ENCODE measurements at regions not wholly inside any gene's neighbourhood (a gene's known extent, or its start where the extent isn't known, plus 50 kb on each side); places are given as distances from the start of the nearest gene placed in this dataset.

- DNase-seq: no peak
These were observed 1046.6 kb downstream of the TBC1D22A start for GRCh38 chr22:47808886-47809620.

- no peak for DNase-seq
These were observed 1045.8 kb downstream of the TBC1D22A start for GRCh38 chr22:47808236-47808635.

DNA sequence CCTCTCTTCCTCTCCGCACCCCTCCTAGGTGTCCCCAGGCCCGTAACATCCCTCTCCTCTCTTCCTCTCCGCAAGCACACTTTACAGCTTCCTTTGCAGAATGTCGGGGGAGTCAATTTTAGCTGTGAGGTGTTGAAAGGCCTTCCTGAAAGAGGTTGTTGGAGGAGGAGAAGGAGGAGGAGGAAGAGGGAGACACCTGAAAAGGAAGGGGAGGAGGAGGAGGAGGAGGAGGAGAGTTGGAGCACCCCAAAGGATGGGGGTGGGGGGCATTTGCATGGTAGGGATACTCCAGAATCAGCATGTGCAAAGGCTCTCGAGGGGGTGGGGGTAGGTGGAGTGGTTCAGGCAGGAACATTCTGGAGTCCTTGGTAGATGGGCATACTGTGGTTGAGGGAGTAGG, 1045.1 kb downstream of the TBC1D22A start:
- no peak for DNase-seq

- no peak for DNase-seq
These were observed 1044.4 kb downstream of the TBC1D22A start for GRCh38 chr22:47806894-47807293.

GRCh38 chr22:47805394-47805935, 1043.0 kb downstream of the TBC1D22A start:
- no peak for DNase-seq

DNA sequence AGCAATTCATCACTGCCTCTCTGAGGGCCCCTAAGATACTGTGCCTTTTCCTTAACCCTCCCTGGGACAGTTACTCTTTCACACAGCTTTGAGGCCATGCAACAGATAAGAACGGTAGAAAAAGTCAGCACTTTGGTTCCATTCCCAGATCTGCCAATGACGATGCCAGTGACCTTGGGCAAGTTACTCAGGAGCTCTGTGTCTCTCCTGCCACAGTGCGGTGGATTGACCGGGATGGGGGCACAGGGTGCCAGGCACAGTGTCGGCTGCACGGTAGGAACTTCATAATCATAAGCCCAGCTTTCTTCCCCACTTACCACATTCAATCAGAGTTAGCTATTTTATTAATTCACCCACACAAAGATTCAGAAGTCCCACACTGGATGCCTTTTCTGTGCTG, 1041.8 kb downstream of the TBC1D22A start:
- DNase-seq: no peak

DNA sequence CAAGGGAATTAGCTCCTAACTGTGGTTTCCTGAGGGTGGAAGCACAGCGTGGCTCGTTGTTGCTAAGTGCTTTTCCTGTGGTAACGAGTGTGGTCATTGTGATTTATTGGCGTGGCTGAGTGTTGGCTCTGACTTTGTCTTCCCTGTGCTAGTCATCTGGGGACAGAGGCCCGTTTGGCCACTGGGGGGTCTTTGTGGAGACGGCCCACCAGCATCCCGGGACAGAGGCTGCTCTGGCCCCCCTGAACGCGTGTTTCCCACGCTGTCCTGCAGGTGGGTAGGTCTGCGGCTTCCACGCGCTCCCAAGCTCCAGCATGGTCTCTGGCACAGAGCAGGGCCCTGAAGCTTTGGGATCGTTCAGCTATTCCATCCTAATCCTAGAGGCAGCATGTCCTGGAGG, 1040.0 kb downstream of the TBC1D22A start:
- no peak for DNase-seq

DNA sequence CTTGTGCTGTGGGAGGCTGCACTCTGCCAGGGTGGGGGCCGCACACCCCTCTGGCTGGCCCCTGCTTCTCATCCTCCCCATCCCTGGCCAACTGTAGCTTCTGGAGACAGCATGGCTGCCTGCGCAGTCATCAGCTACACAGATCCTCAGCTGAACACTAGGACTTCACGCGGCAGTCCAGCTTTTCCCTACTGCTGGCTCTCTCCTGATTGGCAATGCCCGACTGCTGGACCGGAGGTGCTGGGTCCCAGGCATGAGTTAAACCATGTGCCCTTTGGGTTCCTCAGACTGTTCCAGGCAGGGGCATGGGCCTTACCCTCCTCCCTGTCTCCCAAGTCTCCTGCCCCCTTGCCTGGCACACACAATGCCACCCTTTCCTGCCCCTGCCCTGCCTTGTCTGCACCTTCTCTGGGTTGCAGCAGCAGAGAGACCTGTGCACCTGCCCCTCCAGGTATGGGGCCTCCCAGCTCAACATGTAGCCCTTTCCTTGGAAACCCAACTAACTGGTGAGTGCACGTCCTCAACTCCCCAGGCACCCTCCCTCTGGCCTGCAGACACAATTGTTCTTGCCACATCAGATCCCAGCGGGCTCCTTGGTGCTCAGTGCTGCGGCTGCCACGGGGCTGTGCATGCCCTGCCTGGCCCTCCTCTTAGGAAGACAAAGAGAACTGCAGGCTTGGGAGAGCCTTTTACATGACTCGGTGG, 1039.2 kb downstream of the TBC1D22A start:
- no peak for DNase-seq

DNA sequence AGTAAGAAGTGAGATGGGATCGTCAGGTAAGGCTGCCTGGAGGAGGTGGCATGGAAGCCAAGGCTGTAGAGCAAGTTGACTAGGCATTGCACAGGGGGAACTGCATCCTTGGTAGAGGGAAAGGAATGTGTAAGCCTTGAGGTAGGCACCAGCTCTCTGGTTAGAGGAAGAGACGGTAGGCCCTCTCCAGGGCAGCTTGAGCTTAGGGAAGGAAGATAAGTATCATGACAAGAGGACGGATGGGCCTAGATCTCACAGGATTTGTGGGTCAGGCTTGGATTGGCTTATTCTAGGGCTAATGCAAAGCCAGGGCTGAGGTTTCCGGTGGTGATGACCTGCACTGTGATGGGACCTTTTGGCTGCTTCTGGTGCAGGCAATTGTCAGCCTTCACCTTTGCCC, 1035.8 kb downstream of the TBC1D22A start:
- DNase-seq: no peak

- no peak for DNase-seq
These were observed 1035.0 kb downstream of the TBC1D22A start for GRCh38 chr22:47797342-47797945.

DNA sequence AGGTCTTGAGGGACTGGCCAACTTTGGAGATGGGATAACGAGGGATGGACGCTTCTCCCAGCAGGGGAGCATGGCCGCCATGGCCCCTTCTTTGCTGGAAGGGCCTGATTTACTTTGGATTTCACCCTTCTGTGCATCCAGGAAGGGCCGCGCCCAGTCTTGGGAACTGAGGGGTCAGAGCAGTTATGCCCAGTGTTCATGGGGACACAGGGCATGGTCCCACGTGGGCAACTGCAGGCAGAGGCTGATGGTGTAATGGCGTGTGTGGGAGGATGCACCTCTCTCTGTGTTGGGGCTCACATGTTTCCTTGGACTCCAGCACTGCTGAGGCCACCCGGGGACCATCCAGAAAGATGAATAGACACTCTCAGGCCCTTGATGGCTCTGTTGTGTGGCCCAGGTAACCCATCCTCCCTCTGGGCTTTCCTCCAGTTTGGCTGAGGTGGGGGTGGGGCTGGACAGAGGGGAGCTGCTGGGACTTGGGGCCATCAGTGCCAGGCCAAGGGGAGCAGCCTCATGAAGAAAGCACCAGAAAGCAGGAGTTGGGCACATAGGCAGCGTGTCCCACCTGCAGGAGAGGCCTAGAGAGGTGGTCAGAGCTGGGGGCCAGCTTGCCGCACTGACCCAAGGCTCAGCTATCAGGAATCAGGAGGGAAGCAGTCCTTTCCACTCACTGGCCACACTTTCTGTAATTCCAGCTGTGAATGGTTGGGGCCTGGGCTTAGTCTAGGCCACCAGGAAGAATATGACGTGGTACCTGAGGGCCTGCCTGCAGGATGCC, 1033.9 kb downstream of the TBC1D22A start:
- DNase-seq: no peak

GRCh38 chr22:47795477-47796127, 1033.2 kb downstream of the TBC1D22A start:
- no peak for DNase-seq

DNA sequence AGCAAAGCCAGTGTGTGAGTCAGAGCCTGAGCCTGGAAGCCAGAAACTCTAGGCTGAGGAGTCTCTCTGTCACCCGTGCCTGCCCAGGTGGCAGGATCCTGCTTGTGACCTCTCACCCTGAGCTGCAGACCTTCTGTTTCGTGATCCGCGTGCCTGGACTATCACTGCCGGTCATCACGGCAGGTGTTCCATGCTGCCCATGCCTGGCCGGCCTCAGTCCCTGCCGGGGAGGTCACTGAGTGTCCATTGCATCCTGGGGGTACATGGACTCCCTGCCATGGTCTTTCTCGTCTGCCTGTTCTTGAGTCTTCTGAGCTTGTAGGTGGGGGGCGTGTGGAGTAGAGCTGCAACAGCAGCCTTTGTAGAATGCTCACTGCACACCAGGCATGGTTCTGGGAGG, 1032.4 kb downstream of the TBC1D22A start:
- no peak for DNase-seq

- no peak for DNase-seq
These were observed 1031.1 kb downstream of the TBC1D22A start for GRCh38 chr22:47793304-47794101.

- DNase-seq: no peak
These were observed 1026.7 kb downstream of the TBC1D22A start for GRCh38 chr22:47789171-47789570.

DNA sequence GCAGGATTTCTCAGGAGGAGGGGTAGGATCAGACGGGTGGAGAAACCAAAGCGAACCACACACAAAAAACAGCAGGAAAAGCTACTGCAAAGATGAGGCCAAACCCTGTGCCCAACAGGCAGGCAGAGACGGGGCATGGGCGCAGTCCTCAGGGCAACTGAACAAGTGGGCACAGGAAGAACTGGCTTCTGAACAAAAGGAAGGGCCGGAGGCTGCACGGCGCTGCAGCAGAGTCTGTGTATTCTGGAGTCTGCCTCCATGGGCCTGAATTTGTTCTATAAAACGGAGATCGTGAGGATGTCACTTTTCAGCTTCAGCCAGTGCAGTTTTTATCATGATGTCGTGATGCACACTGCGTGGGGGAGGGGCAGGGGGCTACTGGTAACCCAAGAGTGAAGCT, 1026.0 kb downstream of the TBC1D22A start:
- no peak for DNase-seq

DNA sequence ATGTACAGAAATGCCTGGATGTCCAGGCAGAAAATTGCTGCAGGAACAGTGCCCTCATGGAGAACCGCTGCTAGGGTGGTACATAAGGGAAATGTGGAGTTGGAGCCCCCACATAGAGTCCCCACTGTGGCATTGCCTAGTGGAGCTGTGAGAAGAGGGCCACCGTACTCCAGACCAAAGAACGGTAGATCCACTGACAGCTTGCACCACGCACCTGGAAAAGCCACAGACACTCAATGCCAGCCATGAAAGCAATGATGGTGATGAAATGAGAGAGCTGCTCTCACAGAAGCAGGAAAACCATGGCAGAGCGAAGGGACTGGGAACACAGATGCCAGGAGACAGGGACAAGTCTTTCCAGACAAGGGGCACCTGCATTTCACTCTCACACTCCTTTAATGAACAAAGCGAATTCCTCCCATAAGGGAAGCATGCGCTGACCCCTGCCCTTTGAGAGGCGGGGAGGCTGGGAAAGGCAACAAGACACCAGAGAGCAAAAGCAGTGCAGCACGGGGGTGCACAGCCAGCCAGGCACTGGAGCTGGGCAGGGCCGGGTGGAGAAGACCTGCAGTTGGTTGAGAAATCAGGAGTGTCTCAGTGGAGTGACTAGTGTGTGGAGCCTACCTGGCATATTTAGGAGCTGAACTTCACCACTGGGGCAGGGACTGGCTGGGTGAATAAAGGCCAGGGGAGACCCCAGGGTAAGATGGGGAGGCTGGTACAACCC, 1025.2 kb downstream of the TBC1D22A start:
- no peak for DNase-seq

GRCh38 chr22:47786650-47787290, 1024.3 kb downstream of the TBC1D22A start:
- no peak for DNase-seq

DNA sequence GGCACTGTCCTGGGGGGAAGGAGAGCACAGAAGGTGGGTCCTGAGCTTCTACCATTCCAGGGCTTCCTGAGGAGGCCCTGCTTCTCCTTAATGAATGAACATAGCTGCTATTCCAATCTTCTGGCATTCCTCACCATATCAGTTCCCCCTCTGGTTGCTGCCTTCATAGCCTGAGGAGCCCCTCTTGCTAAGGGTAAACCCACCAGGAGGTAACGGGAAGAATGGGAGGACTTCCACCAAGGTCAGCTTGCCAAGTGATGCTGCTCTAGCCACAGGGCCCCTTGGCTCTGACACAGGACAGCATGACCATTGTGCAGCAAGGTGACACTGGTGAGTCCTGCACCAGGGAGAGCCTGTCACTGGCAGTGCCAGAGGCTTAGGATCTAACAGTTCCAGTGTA, 1022.5 kb downstream of the TBC1D22A start:
- DNase-seq: no peak

DNA sequence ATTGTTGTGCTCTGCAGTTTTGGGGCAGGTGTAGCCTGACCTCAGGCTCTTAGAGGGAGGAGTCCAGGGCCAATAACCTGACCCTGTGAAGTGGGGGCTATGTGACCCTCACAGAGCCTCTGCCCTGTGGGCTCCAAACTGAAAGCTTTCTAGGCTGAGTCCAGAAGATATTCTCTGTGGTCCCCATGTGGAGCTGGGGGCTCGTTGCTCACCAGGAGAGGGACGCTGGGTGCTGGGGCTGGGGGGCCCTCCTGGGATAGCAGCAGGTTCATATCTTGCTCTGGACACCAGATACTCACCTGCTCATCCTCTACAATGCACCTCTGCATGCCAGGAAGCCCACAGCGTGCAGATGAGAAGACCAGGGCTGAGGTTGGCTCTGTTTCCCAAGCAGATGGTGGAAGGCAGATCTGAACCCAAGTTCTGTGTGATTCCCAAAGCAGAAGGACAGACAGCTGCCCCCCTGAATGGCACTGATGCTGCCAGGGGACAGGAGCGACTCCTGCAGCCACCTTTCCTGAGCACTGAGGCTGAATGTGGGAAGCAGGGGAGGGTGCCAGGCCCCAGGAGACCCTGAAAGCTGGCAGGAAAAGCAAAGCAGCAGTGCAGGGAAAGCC, 1022.0 kb downstream of the TBC1D22A start:
- DNase-seq: no peak

Measured in NCI-H345 (cell line).